ENCODE measurements at regions not wholly inside any gene's neighbourhood (a gene's known extent, or its start where the extent isn't known, plus 50 kb on each side); places are given as distances from the start of the nearest gene placed in this dataset.

DNA sequence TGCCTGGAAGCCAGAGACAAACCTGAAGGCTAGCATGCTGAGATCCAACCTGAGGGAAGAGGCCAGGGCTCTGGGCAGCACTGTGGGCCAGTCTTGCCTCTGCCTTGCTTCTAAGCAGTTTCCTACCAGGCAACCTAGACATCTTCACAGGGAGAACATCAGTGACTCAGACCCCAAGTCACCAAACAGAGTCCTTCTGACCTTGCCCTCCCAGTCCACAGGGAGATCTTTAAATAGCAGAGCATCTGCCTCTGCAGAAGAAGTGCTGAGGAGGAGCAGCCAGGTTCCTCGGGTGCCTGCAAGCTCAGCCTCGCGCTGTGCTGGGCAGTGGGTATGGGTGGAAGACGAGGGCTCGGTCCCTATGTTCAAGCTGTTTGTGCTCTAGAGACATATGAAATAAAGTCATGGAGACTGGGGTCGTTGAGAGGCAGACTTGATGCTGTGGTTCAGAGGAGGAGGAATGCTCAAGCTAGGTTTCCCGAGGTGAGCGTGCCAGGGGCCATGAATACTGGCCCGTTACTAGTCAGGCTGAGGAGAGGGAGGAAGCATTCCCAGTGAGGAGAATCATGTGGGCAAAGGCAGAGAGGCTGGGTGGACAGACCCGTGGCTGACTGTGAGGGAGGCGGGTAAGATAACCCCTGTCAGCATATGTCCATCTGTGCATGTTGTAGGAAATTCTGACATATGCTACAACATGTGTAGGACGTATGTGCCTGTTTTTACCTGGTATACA lies 66.5 kb downstream of the BOLA3 start:
- no peak for TF ChIP-seq CTCF (IDR thresholded peaks at IDR 0.05)
- TF ChIP-seq MEF2A (IDR thresholded peaks at IDR 0.05; ENCODE audit: borderline replicate concordance, low read depth) = no peak
- no peak for TF ChIP-seq NRF1 (IDR thresholded peaks at IDR 0.05; ENCODE audit: low read depth, low read length)
- TF ChIP-seq FOXM1 (IDR thresholded peaks at IDR 0.05; ENCODE audit: low read depth) = no peak
- no peak for TF ChIP-seq USF2 (IDR thresholded peaks at IDR 0.05; ENCODE audit: borderline replicate concordance, low read depth, low read length)
- no peak for TF ChIP-seq FOSL2 (IDR thresholded peaks at IDR 0.05; ENCODE audit: borderline replicate concordance, low read depth)
- TF ChIP-seq SIN3A (IDR thresholded peaks at IDR 0.05; ENCODE audit: borderline replicate concordance, low read depth, low read length) = no peak
- no peak for TF ChIP-seq POLR2AphosphoS5 (IDR thresholded peaks at IDR 0.05; ENCODE audit: low read depth, low read length)
- TF ChIP-seq TCF12 (IDR thresholded peaks at IDR 0.05) = no peak
- no peak for TF ChIP-seq ELF1 (IDR thresholded peaks at IDR 0.05)
- TF ChIP-seq EZH2phosphoT487 (IDR thresholded peaks at IDR 0.05; ENCODE audit: borderline replicate concordance, low read depth) = no peak

Measured in SK-N-SH (cell line).